ENCODE measurements at regions not wholly inside any gene's neighbourhood (a gene's known extent, or its start where the extent isn't known, plus 50 kb on each side); places are given as distances from the start of the nearest gene placed in this dataset.

DNA sequence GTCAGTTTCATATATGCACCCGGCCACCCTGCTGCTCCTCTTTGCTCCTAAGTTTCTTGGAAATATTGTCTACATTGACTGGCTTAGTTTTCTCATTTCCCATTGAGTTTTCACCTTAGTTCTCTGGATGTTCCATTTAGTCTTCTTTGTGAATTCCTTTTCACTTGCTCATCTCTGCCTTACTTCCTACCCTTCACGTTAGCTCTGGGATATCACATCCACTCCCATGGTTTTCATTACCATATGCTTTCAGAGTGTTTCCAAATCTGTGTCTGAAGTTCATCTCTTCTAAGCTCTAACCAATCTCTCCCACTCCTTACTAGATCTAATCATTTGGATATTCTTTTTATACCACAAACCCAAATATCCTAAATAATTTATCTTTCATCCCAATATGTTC, 226.4 kb downstream of the FAM76B start:
- in situ Hi-C loops (cut with MboI; ENCODE audit: low sequenced_read_pairs), result no loop called here
- Histone ChIP-seq H3K56ac (ENCODE audit: extremely low read depth, insufficient read depth, low read length) (no peak overlapping the region), H3K18ac (ENCODE audit: low read depth, low read length) (no peak overlapping the region), H2AK9ac (replicated peaks; ENCODE audit: low read depth, low read length, poor library complexity) (no peak overlapping the region), H3K4me2 (ENCODE audit: low read depth, low read length) (no peak overlapping the region), H4K20me1 (ENCODE audit: insufficient read depth, low read length) (no peaks in the 10 kb centered on the region), H3K9ac (ENCODE audit: low read depth, low read length) (no peak overlapping the region), H3K9me3 (ENCODE audit: control insufficient read depth, insufficient read depth, low read length) (no peaks in the 10 kb centered on the region), H2BK15ac (ENCODE audit: low read depth, low read length) (no peak overlapping the region), H2BK5ac (ENCODE audit: low read depth, low read length, poor library complexity, severe bottlenecking) (no peak overlapping the region), H3K4me3 (ENCODE audit: insufficient read depth, low read depth, low read length) (no peak overlapping the region), H4K91ac (ENCODE audit: insufficient read depth, low read depth, low read length) (no peak overlapping the region), H2BK20ac (ENCODE audit: low read depth, low read length) (no peak overlapping the region), H3K27ac (ENCODE audit: insufficient read depth, low read length) (no peak overlapping the region), H4K5ac (ENCODE audit: low read depth, low read length) (no peak overlapping the region), H4K8ac (ENCODE audit: low read depth in 2 of 2, low read length in 2 of 2) (no peak overlapping the region), H3K14ac (replicated peaks; ENCODE audit: low read depth, low read length) (no peak overlapping the region), H3K4ac (ENCODE audit: low read depth, low read length) (no peak overlapping the region), H3K36me3 (ENCODE audit: control insufficient read depth, insufficient read depth, low read length) (no peaks in the 10 kb centered on the region), H3K27me3 (ENCODE audit: control insufficient read depth, insufficient read depth, low read length) (no peaks in the 10 kb centered on the region; the same call in 1 of the 2 replicates), H3K79me1 (ENCODE audit: low read depth in 1 of 2, low read length in 2 of 2) (no peaks in the 10 kb centered on the region), H3K23ac (ENCODE audit: low read depth, low read length) (no peak overlapping the region), H2AFZ (replicated peaks; ENCODE audit: low read length, poor library complexity) (no peak overlapping the region), H2AK5ac (ENCODE audit: low read depth, low read length) (no peak overlapping the region), H2BK120ac (ENCODE audit: low read depth, low read length) (no peak overlapping the region), H3K4me1 (ENCODE audit: control insufficient read depth, insufficient read depth, low read length) (peaks cover 5% of the 10 kb centered on the region), H3K9me1 (ENCODE audit: insufficient read depth, low read length) (peaks cover 2% of the 10 kb centered on the region)
- ATAC-seq (ENCODE audit: low read depth), result no peak
- WGBS, 2 experiments (ENCODE audit: extremely low coverage in 2 of 2, insufficient read length in 1 of 2), result 29% methylated on average over 1 of the region's 2 CpGs; no CpG with 5 or more reads in 1 of the 2 experiments
- TF ChIP-seq NFE2L2 (IDR thresholded peaks at IDR 0.05; ENCODE audit: low read depth, low read length) (no peak), MAZ (IDR thresholded peaks at IDR 0.05; ENCODE audit: borderline replicate concordance, low read depth, low read length) (no peak), RAD21 (IDR thresholded peaks at IDR 0.05; ENCODE audit: low read length) (no peak), MAFK (IDR thresholded peaks at IDR 0.05; ENCODE audit: low read depth, low read length) (no peak), POLR2A (IDR thresholded peaks at IDR 0.05; ENCODE audit: low read depth, low read length) (no peak), BHLHE40 (IDR thresholded peaks at IDR 0.05; ENCODE audit: low read depth, low read length) (no peak)
- intact Hi-C loops (cut with micrococcal nuclease), result no loop called here
- peak; percentile 21 for DNase-seq
- no TSS peak for BruUV-seq (replicated peaks)
- dilution Hi-C loops (cut with HindIII; ENCODE audit: low sequenced_read_pairs, unreplicated experiment), result no loop called here
- ChIA-PET CTCF (interaction anchor here (1.0 kb wide), 1 partner anchor 16 kb away, joined by 3 read pairs; no protein-coding TSS in a partner anchor), POLR2A (ENCODE audit: unreplicated experiment) (no interaction called here)

Measured in IMR-90 (cell line).